ENCODE measurements at regions not wholly inside any gene's neighbourhood (a gene's known extent, or its start where the extent isn't known, plus 50 kb on each side); places are given as distances from the start of the nearest gene placed in this dataset.

GRCh38 chr1:113197719-113198330 is 124.8 kb downstream of the LRIG2 start:
- no peaks in the 10 kb centered on the region for H3K4me1 ChIP-seq (ENCODE audit: control insufficient read depth in 4 of 4, insufficient read depth in 4 of 4, low read length in 3 of 4)
- no peak for TF ChIP-seq SP1 (IDR thresholded peaks at IDR 0.05)
- no peak for TF ChIP-seq ATF3 (IDR thresholded peaks at IDR 0.05)
- TF ChIP-seq REST (IDR thresholded peaks at IDR 0.05): no peak
- no peak for TF ChIP-seq YY1 (IDR thresholded peaks at IDR 0.05)
- TF ChIP-seq HNF4A (conservative IDR thresholded peaks at IDR 0.05): no peak
- no peak for TF ChIP-seq FOXA1 (IDR thresholded peaks at IDR 0.05)
- TF ChIP-seq CTCF (IDR thresholded peaks at IDR 0.05; ENCODE audit: low read depth, low read length, missing input control): no peak
- no peak for TF ChIP-seq NR2F2 (IDR thresholded peaks at IDR 0.05)
- TF ChIP-seq MAX (IDR thresholded peaks at IDR 0.05): no peak
- no peak for TF ChIP-seq TAF1 (conservative IDR thresholded peaks at IDR 0.05)
- TF ChIP-seq JUND (IDR thresholded peaks at IDR 0.05): no peak
- TF ChIP-seq FOXA2 (IDR thresholded peaks at IDR 0.05): no peak
- TF ChIP-seq GABPA (IDR thresholded peaks at IDR 0.05 in 1 of 2, conservative IDR thresholded peaks at IDR 0.05 in 1 of 2): no peak
- TF ChIP-seq HNF4G (IDR thresholded peaks at IDR 0.05): no peak
- no peak for DNase-seq (ENCODE audit: low spot score)
- 79% methylated on average over 13 of the region's 13 CpGs for WGBS
- H3K9me3 ChIP-seq (ENCODE audit: control insufficient read depth in 4 of 4, low read length in 3 of 4): no peaks in the 10 kb centered on the region
- H3K27ac ChIP-seq (ENCODE audit: low read depth in 1 of 2, low read length in 2 of 2): no peak overlapping the region
- H3K27me3 ChIP-seq (ENCODE audit: control insufficient read depth in 4 of 4, insufficient read depth in 4 of 4, low read length in 3 of 4): no peaks in the 10 kb centered on the region
- H3K9ac ChIP-seq (ENCODE audit: low read depth in 1 of 2, low read length in 2 of 2): no peak overlapping the region
- H3K36me3 ChIP-seq (ENCODE audit: control insufficient read depth in 4 of 4, insufficient read depth in 3 of 4, low read depth in 1 of 4, low read length in 3 of 4): no peaks in the 10 kb centered on the region
- no peak overlapping the region for H3K4me3 ChIP-seq (ENCODE audit: low read depth in 1 of 3, low read length in 3 of 3)

- Histone ChIP-seq H3K4me3 (ENCODE audit: low read depth in 1 of 3, low read length in 3 of 3) (no peak overlapping the region), H3K9me3 (ENCODE audit: control insufficient read depth in 4 of 4, low read length in 3 of 4) (no peaks in the 10 kb centered on the region), H3K27me3 (ENCODE audit: control insufficient read depth in 4 of 4, insufficient read depth in 4 of 4, low read length in 3 of 4) (no peaks in the 10 kb centered on the region), H3K27ac (ENCODE audit: low read depth in 1 of 2, low read length in 2 of 2) (no peak overlapping the region), H3K9ac (ENCODE audit: low read depth in 1 of 2, low read length in 2 of 2) (no peak overlapping the region), H3K36me3 (ENCODE audit: control insufficient read depth in 4 of 4, insufficient read depth in 3 of 4, low read depth in 1 of 4, low read length in 3 of 4) (no peaks in the 10 kb centered on the region), H3K4me1 (ENCODE audit: control insufficient read depth in 4 of 4, insufficient read depth in 4 of 4, low read length in 3 of 4) (no peaks in the 10 kb centered on the region)
- no peak for DNase-seq (ENCODE audit: low spot score)
- 98% methylated on average over 24 of the region's 24 CpGs for WGBS
- TF ChIP-seq ZBTB33 (IDR thresholded peaks at IDR 0.05) (no peak), RXRA (IDR thresholded peaks at IDR 0.05) (no peak)
Observed at GRCh38 chr1:113198806-113199205, 125.8 kb downstream of the LRIG2 start.
